Neural progenitor cell (in vitro differentiated cells): ENCODE measurements at regions not wholly inside any gene's neighbourhood (a gene's known extent, or its start where the extent isn't known, plus 50 kb on each side); places are given as distances from the start of the nearest gene placed in this dataset.

Source experiments
- EZH2phosphoT487 ChIP-seq: fragments of 200-600 bp; sonication (generic); IDR thresholded peaks from 2 replicates; pipeline ENCODE4 v1.6.1; 2017; ENCODE audit warnings: antibody characterized with exemption
- TF ChIP-seq, protein P1 (sequence below): fragments of 200-600 bp; sonication (generic); IDR thresholded peaks from 2 replicates; pipeline ENCODE4 v1.5.1; 2017; ENCODE audit warnings: antibody characterized with exemption, mild to moderate bottlenecking

GRCh38 chr5:87788416-87788815 lies 375.7 kb upstream of the CCNH start:
- TF ChIP-seq EZH2phosphoT487 = no peak
- TF ChIP-seq, protein P1, sequence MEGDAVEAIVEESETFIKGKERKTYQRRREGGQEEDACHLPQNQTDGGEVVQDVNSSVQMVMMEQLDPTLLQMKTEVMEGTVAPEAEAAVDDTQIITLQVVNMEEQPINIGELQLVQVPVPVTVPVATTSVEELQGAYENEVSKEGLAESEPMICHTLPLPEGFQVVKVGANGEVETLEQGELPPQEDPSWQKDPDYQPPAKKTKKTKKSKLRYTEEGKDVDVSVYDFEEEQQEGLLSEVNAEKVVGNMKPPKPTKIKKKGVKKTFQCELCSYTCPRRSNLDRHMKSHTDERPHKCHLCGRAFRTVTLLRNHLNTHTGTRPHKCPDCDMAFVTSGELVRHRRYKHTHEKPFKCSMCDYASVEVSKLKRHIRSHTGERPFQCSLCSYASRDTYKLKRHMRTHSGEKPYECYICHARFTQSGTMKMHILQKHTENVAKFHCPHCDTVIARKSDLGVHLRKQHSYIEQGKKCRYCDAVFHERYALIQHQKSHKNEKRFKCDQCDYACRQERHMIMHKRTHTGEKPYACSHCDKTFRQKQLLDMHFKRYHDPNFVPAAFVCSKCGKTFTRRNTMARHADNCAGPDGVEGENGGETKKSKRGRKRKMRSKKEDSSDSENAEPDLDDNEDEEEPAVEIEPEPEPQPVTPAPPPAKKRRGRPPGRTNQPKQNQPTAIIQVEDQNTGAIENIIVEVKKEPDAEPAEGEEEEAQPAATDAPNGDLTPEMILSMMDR = no peak
